Gastrocnemius medialis (tissue), 4 donors: ENCODE measurements at regions not wholly inside any gene's neighbourhood (a gene's known extent, or its start where the extent isn't known, plus 50 kb on each side); places are given as distances from the start of the nearest gene placed in this dataset.

Experiments
- POLR2A ChIP-seq, 2 donors: fragments of 450-650 bp; IDR thresholded peaks; one replicate each; pipeline ENCODE4 v1.6.1; 2017; ENCODE audit warnings: antibody characterized with exemption in 2 of 2, mild to moderate bottlenecking in 2 of 2, moderate library complexity in 2 of 2
- TF ChIP-seq, protein P1 (sequence below), 5 experiments: fragments of 450-650 bp in 3 of 5; fragments of 200-600 bp in 2 of 5; sonication (generic) in 2 of 5; IDR thresholded peaks in 4 of 5; conservative IDR thresholded peaks in 1 of 5; 1 replicate in 4 of 5; 2 replicates in 1 of 5; pipeline ENCODE4 v1.5.1; 2016 to 2019; ENCODE audit warnings: antibody characterized with exemption in 5 of 5, mild to moderate bottlenecking in 3 of 5, moderate library complexity in 3 of 5

DNA sequence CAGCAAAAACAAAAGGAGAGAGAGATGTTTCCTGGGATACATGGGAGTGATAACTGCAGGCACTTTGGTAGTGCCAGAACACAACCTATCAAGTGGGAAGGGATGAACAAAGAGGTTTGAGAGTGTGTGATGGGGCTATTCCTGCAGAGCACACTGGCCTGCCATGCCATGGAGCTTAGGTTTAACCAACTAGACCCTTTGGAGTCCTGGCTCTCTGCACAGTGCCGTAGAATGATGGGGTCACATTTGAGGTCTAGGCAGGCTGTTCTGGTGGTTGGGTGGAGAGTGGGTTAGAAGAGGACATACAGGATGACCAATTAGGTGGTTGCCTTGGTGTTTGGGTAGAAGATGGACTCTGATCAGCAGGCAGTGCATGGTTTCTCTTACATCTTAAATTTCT lies 101.9 kb upstream of the HABP2 start:
- TF ChIP-seq, protein P1, sequence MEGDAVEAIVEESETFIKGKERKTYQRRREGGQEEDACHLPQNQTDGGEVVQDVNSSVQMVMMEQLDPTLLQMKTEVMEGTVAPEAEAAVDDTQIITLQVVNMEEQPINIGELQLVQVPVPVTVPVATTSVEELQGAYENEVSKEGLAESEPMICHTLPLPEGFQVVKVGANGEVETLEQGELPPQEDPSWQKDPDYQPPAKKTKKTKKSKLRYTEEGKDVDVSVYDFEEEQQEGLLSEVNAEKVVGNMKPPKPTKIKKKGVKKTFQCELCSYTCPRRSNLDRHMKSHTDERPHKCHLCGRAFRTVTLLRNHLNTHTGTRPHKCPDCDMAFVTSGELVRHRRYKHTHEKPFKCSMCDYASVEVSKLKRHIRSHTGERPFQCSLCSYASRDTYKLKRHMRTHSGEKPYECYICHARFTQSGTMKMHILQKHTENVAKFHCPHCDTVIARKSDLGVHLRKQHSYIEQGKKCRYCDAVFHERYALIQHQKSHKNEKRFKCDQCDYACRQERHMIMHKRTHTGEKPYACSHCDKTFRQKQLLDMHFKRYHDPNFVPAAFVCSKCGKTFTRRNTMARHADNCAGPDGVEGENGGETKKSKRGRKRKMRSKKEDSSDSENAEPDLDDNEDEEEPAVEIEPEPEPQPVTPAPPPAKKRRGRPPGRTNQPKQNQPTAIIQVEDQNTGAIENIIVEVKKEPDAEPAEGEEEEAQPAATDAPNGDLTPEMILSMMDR (IDR thresholded peaks at IDR 0.05 in 4 of 5, conservative IDR thresholded peaks at IDR 0.05 in 1 of 5) = no peak
- no peak for TF ChIP-seq POLR2A (IDR thresholded peaks at IDR 0.05)
